ENCODE measurements at regions not wholly inside any gene's neighbourhood (a gene's known extent, or its start where the extent isn't known, plus 50 kb on each side); places are given as distances from the start of the nearest gene placed in this dataset.

GRCh38 chr2:120794716-120795115 is 59.0 kb downstream of the GLI2 start:
- TF ChIP-seq FOXM1 (IDR thresholded peaks at IDR 0.05; ENCODE audit: borderline replicate concordance) (no peak), FOXA1 (IDR thresholded peaks at IDR 0.05) (no peak), SP1 (IDR thresholded peaks at IDR 0.05) (no peak), L3MBTL2 (conservative IDR thresholded peaks at IDR 0.05) (no peak), FOXK2 (IDR thresholded peaks at IDR 0.05) (no peak), ARNT (IDR thresholded peaks at IDR 0.05) (no peak), ZNF384 (IDR thresholded peaks at IDR 0.05) (no peak), ELF4 (IDR thresholded peaks at IDR 0.05) (no peak), BHLHE40 (IDR thresholded peaks at IDR 0.05; ENCODE audit: borderline replicate concordance) (no peak)
